HG03378 (cell line): ENCODE measurements at regions not wholly inside any gene's neighbourhood (a gene's known extent, or its start where the extent isn't known, plus 50 kb on each side); places are given as distances from the start of the nearest gene placed in this dataset.
A peak's percentile ranks its signal among the peaks of the same experiment; 100 is the strongest.

ENCODE experiments used
- ATAC-seq: cut with Tn5 transposase; IDR thresholded peaks from one replicate; pipeline ENCODE4 v1.9.1; 2021; ENCODE audit warnings: mild to moderate bottlenecking, moderate library complexity; ENCODE audit not compliant: unreplicated experiment

- no peak for ATAC-seq
These were observed 1186.5 kb downstream of the SI start for GRCh38 chr3:163891771-163892170.

GRCh38 chr3:163890661-163891060 is 1187.6 kb downstream of the SI start:
- no peak for ATAC-seq

- no peak for ATAC-seq
These were observed 1199.1 kb downstream of the SI start for GRCh38 chr3:163879172-163879571.

GRCh38 chr3:163878396-163878795 is 1199.9 kb downstream of the SI start:
- no peak for ATAC-seq

- no peak for ATAC-seq
These were observed 1200.5 kb downstream of the SI start for GRCh38 chr3:163877805-163878204.

- no peak for ATAC-seq
These were observed 1215.2 kb downstream of the SI start for GRCh38 chr3:163863146-163863545.

GRCh38 chr3:163852233-163852632 is 1226.1 kb downstream of the SI start:
- no peak for ATAC-seq

- no peak for ATAC-seq
These were observed 1239.5 kb downstream of the SI start for GRCh38 chr3:163838769-163839168.

GRCh38 chr3:163832547-163832946 is 1245.7 kb downstream of the SI start:
- ATAC-seq: no peak

GRCh38 chr3:163821841-163822240 is 1256.5 kb downstream of the SI start:
- no peak for ATAC-seq

GRCh38 chr3:163817015-163817414 is 1261.3 kb downstream of the SI start:
- ATAC-seq: no peak

GRCh38 chr3:163813935-163814334 is 1264.4 kb downstream of the SI start:
- no peak for ATAC-seq

GRCh38 chr3:163812006-163812405 is 1266.3 kb downstream of the SI start:
- ATAC-seq: no peak

- peak; percentile 81 for ATAC-seq
These were observed 1268.7 kb downstream of the SI start for GRCh38 chr3:163809540-163809993.

- no peak for ATAC-seq
These were observed 1291.9 kb downstream of the SI start for GRCh38 chr3:163786416-163786815.

GRCh38 chr3:163785693-163786092 is 1292.6 kb downstream of the SI start:
- ATAC-seq: no peak

- no peak for ATAC-seq
These were observed 1298.6 kb downstream of the SI start for GRCh38 chr3:163779396-163780344.

GRCh38 chr3:163776743-163777142 is 1301.6 kb downstream of the SI start:
- no peak for ATAC-seq

GRCh38 chr3:163773136-163773535 is 1305.2 kb downstream of the SI start:
- ATAC-seq: no peak

GRCh38 chr3:163768048-163768447 is 1310.2 kb downstream of the SI start:
- ATAC-seq: peak; percentile 60

GRCh38 chr3:163766112-163766511 is 1312.2 kb downstream of the SI start:
- no peak for ATAC-seq

- ATAC-seq: no peak
These were observed 1325.3 kb downstream of the SI start for GRCh38 chr3:163753033-163753432.

GRCh38 chr3:163745204-163745603 is 1333.1 kb downstream of the SI start:
- ATAC-seq: no peak
